ENCODE measurements at regions not wholly inside any gene's neighbourhood (a gene's known extent, or its start where the extent isn't known, plus 50 kb on each side); places are given as distances from the start of the nearest gene placed in this dataset.
"Not testable (repeated sequence)": the region's sequence is repeated elsewhere in the genome, so short reads cannot be mapped to it uniquely, and the experiment has no call there.

DNA sequence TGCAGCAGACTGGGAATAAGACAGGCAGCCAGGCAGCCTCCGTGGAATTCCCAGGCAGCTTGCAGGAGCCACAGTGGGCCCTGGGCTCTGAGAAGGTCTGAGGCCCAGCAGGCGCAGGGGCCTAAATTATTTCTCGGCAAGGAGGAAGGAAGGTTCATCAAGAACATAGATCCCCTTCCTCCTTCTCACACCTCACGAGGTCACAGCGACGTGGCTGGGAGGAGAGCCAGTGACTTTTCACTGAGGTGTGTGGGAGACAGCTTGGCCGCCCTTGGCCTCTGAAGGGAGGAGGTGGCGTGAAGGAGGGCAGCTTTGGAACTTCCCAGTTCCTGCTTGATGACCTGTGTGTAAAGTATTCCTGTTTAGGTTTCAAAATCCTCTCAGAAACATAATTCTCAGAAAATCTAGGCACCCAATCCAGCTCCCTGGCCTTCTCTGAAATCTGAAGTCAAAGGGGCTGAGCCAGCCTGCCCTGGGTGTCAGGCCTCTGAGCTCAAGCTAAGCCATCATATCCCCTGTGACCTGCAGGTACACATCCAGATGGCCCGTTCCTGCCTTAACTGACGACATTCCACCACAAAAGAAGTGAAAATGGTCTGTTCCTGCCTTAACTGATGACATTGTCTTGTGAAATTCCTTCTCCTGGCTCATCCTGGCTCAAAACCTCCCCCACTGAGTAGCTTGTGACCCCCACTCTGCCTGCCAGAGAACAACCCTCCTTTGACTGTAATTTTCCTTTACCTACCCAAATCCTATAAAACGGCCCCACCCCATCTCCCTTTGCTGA is 161.0 kb downstream of the ADRA2C start:
- intact Hi-C loops (cut with micrococcal nuclease): not testable (repeated sequence)

DNA sequence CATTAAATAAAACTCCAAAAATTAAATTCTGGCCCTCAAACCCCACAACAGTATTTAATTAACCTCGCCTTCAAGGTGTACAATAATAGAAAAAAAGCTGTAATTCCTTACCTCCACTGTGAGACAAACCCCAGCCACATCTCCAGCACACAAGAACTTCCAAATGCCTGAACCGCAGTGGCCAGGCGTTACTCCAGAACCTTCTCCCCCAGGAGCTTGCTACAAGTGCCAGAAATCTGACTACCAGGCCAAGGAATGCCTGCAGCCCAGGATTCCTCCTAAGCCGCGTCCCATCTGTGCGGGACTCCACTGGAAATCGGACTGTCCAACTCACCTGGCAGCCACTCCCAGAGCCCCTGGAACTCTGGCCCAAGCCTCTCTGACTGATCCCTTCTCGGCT is 163.2 kb downstream of the ADRA2C start:
- intact Hi-C loops (cut with micrococcal nuclease); CTCF ChIA-PET; H3K4me1 ChIP-seq (ENCODE audit: insufficient read depth, low read length); H3K9me2 ChIP-seq (replicated peaks; ENCODE audit: low read length); H3K79me2 ChIP-seq (ENCODE audit: low read length); POLR2A ChIA-PET (ENCODE audit: unreplicated experiment); ATAC-seq; H3K4me2 ChIP-seq (ENCODE audit: low read length); H3K9ac ChIP-seq (ENCODE audit: low read length); H3K27ac ChIP-seq (ENCODE audit: low read length); H3K4me3 ChIP-seq (ENCODE audit: low read length); H3K36me3 ChIP-seq (ENCODE audit: low read depth, low read length); H3F3A ChIP-seq (ENCODE audit: low read length, unreplicated experiment); DNase-seq; BruUV-seq (replicated peaks); H3K9me3 ChIP-seq (ENCODE audit: low read length); H4K20me1 ChIP-seq (ENCODE audit: low read length); H2AFZ ChIP-seq (ENCODE audit: low read length); H3K27me3 ChIP-seq (ENCODE audit: low read length): not testable (repeated sequence)

More for the DNA sequence above, 161.0 kb downstream of the ADRA2C start:
- H4K20me1 ChIP-seq (ENCODE audit: low read length); H3K79me2 ChIP-seq (ENCODE audit: low read length); H3K9me2 ChIP-seq (replicated peaks; ENCODE audit: low read length); H3K9me3 ChIP-seq (ENCODE audit: low read length); H3K36me3 ChIP-seq (ENCODE audit: low read depth, low read length); CTCF ChIA-PET; H3K9ac ChIP-seq (ENCODE audit: low read length); ATAC-seq; DNase-seq; POLR2A ChIA-PET (ENCODE audit: unreplicated experiment); BruUV-seq (replicated peaks); H3K4me1 ChIP-seq (ENCODE audit: insufficient read depth, low read length); H3K27ac ChIP-seq (ENCODE audit: low read length); H3F3A ChIP-seq (ENCODE audit: low read length, unreplicated experiment); H2AFZ ChIP-seq (ENCODE audit: low read length); H3K4me2 ChIP-seq (ENCODE audit: low read length); H3K4me3 ChIP-seq (ENCODE audit: low read length); H3K27me3 ChIP-seq (ENCODE audit: low read length): not testable (repeated sequence)

DNA sequence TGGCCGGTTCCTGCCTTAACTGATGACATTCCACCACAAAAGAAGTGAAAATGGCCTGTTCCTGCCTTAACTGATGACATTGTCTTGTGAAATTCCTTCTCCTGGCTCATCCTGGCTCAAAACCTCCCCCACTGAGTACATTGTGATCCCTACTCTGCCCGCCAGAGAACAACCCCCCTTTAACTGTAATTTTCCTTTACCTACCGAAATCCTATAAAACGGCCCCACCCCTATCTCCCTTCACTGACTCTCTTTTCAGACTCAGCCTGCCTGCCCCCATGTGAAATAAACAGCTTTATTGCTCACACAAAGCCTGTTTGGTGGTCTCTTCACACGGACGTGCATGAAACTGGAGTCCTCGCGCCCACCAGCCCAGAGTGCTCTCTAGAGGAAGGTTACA is 166.5 kb downstream of the ADRA2C start:
- H4K20me1 ChIP-seq (ENCODE audit: low read length); H3K9me2 ChIP-seq (replicated peaks; ENCODE audit: low read length); H3K79me2 ChIP-seq (ENCODE audit: low read length); intact Hi-C loops (cut with micrococcal nuclease); CTCF ChIA-PET; DNase-seq; H2AFZ ChIP-seq (ENCODE audit: low read length); H3F3A ChIP-seq (ENCODE audit: low read length, unreplicated experiment); H3K4me2 ChIP-seq (ENCODE audit: low read length); H3K4me1 ChIP-seq (ENCODE audit: insufficient read depth, low read length); POLR2A ChIA-PET (ENCODE audit: unreplicated experiment); H3K36me3 ChIP-seq (ENCODE audit: low read depth, low read length); H3K4me3 ChIP-seq (ENCODE audit: low read length); BruUV-seq (replicated peaks); H3K9me3 ChIP-seq (ENCODE audit: low read length); H3K27me3 ChIP-seq (ENCODE audit: low read length); H3K9ac ChIP-seq (ENCODE audit: low read length); ATAC-seq; H3K27ac ChIP-seq (ENCODE audit: low read length): not testable (repeated sequence)

DNA sequence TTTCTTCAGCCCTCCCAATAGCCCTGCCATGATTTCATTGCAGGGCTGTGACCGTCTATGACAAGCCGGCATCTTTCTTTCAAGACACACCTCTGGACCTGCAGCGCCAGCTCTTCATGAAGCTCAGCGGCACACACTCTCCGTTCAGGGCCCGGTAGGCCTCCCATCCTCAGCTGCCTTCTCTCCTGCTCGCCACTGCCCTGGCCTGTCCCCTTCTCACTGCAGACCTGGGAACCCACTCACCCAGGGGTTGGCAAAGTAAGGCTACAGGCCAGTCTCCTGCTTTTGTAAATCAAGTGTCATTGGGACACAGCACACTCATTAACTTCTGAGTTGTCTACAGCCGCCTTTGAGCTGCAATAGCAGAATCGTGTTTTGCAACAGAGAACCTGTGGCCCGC is 169.2 kb downstream of the ADRA2C start:
- H4K20me1 ChIP-seq (ENCODE audit: low read length); H3K4me2 ChIP-seq (ENCODE audit: low read length); ATAC-seq; H3K9me3 ChIP-seq (ENCODE audit: low read length); H3K79me2 ChIP-seq (ENCODE audit: low read length); H3K36me3 ChIP-seq (ENCODE audit: low read depth, low read length); intact Hi-C loops (cut with micrococcal nuclease); H3K4me1 ChIP-seq (ENCODE audit: insufficient read depth, low read length); H3K4me3 ChIP-seq (ENCODE audit: low read length); H3K27me3 ChIP-seq (ENCODE audit: low read length); CTCF ChIA-PET; DNase-seq; H3K9me2 ChIP-seq (replicated peaks; ENCODE audit: low read length); POLR2A ChIA-PET (ENCODE audit: unreplicated experiment); H2AFZ ChIP-seq (ENCODE audit: low read length); BruUV-seq (replicated peaks); H3K9ac ChIP-seq (ENCODE audit: low read length); H3K27ac ChIP-seq (ENCODE audit: low read length); H3F3A ChIP-seq (ENCODE audit: low read length, unreplicated experiment): not testable (repeated sequence)

DNA sequence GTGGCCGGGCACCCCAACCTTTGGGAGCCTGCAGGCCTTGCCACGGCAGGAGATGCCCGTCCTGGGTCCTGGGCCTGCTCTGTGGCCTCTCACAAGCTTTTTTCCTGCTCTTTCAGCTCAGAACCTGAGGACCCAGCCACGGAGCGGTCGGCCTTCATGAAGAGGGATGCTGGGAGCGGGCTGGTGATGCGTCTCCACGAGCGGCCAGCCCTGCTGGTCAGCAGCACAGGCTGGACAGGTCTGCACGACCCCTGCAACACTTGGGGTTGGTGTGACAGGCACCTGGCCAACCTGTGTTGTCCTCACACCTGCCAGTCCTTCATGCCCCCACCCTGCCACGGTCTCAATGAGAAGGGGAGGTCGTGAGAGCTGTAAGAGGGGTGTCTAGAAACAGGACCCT is 170.0 kb downstream of the ADRA2C start:
- ChIA-PET POLR2A (ENCODE audit: unreplicated experiment) (no interaction called here), CTCF (no interaction called here)
- H3K27me3 ChIP-seq (ENCODE audit: low read length): no peaks in the 10 kb centered on the region
- no peaks in the 10 kb centered on the region for H3K9me2 ChIP-seq (replicated peaks; ENCODE audit: low read length)
- H3K9me3 ChIP-seq (ENCODE audit: low read length): no peaks in the 10 kb centered on the region
- BruUV-seq (replicated peaks): no TSS peak
- H3K79me2 ChIP-seq (ENCODE audit: low read length): no peaks in the 10 kb centered on the region
- TF ChIP-seq EZH2phosphoT487 (IDR thresholded peaks at IDR 0.05; ENCODE audit: borderline replicate concordance, low read length) (no peak), EZH2 (IDR thresholded peaks at IDR 0.05; ENCODE audit: low read length, unreplicated experiment) (no peak)
- TF ChIP-seq, protein P1, sequence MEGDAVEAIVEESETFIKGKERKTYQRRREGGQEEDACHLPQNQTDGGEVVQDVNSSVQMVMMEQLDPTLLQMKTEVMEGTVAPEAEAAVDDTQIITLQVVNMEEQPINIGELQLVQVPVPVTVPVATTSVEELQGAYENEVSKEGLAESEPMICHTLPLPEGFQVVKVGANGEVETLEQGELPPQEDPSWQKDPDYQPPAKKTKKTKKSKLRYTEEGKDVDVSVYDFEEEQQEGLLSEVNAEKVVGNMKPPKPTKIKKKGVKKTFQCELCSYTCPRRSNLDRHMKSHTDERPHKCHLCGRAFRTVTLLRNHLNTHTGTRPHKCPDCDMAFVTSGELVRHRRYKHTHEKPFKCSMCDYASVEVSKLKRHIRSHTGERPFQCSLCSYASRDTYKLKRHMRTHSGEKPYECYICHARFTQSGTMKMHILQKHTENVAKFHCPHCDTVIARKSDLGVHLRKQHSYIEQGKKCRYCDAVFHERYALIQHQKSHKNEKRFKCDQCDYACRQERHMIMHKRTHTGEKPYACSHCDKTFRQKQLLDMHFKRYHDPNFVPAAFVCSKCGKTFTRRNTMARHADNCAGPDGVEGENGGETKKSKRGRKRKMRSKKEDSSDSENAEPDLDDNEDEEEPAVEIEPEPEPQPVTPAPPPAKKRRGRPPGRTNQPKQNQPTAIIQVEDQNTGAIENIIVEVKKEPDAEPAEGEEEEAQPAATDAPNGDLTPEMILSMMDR (conservative IDR thresholded peaks at IDR 0.05; ENCODE audit: low read depth, low read length): no peak
- no peaks in the 10 kb centered on the region for H3K4me1 ChIP-seq (ENCODE audit: insufficient read depth, low read length)
- no peaks in the 10 kb centered on the region for H3K36me3 ChIP-seq (ENCODE audit: low read depth, low read length)
- H2AFZ ChIP-seq (ENCODE audit: low read length): no peak overlapping the region
- no peaks in the 10 kb centered on the region for H3F3A ChIP-seq (ENCODE audit: low read length, unreplicated experiment)
- H3K4me3 ChIP-seq (ENCODE audit: low read length): no peak overlapping the region
- no peaks in the 10 kb centered on the region for H4K20me1 ChIP-seq (ENCODE audit: low read length)
- no peak overlapping the region for H3K27ac ChIP-seq (ENCODE audit: low read length)
- ATAC-seq: no peak
- intact Hi-C loops (cut with micrococcal nuclease): no loop called here
- no peak for DNase-seq
- no peak overlapping the region for H3K9ac ChIP-seq (ENCODE audit: low read length)
- H3K4me2 ChIP-seq (ENCODE audit: low read length): no peak overlapping the region

Measured in PC-3 (cell line).